ENCODE measurements at regions not wholly inside any gene's neighbourhood (a gene's known extent, or its start where the extent isn't known, plus 50 kb on each side); places are given as distances from the start of the nearest gene placed in this dataset.

DNA sequence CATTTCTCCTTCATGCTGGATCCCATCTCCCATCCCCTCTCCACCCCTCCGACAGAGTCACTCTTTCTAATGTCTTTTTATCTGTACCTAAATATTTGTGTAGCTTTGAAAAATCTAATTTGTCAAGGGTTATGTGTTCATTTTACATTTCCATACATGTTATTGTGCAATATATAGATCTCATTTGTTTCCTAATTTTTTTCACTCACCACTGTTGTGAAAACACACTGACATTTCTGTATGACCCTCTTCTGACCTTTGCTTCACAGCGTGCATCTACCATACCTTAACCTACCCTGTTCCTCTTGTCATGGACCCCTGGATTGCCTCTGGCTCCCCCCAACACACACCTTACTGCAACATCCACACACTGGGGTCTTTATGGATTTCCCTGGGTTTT, 942.9 kb downstream of the TBC1D22A start:
- TF ChIP-seq, protein P1, sequence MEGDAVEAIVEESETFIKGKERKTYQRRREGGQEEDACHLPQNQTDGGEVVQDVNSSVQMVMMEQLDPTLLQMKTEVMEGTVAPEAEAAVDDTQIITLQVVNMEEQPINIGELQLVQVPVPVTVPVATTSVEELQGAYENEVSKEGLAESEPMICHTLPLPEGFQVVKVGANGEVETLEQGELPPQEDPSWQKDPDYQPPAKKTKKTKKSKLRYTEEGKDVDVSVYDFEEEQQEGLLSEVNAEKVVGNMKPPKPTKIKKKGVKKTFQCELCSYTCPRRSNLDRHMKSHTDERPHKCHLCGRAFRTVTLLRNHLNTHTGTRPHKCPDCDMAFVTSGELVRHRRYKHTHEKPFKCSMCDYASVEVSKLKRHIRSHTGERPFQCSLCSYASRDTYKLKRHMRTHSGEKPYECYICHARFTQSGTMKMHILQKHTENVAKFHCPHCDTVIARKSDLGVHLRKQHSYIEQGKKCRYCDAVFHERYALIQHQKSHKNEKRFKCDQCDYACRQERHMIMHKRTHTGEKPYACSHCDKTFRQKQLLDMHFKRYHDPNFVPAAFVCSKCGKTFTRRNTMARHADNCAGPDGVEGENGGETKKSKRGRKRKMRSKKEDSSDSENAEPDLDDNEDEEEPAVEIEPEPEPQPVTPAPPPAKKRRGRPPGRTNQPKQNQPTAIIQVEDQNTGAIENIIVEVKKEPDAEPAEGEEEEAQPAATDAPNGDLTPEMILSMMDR (IDR thresholded peaks at IDR 0.05; ENCODE audit: insufficient read depth, low read length, poor library complexity, severe bottlenecking): no peak
- no peak for DNase-seq (ENCODE audit: extremely low read depth, insufficient read length)
- H3K4me3 ChIP-seq (replicated peaks; ENCODE audit: low read depth, low read length): no peak overlapping the region
- H3K36me3 ChIP-seq (ENCODE audit: control insufficient read depth, insufficient read depth, low read length): no peaks in the 10 kb centered on the region
- H3K27me3 ChIP-seq (replicated peaks; ENCODE audit: control insufficient read depth, insufficient read depth, low read length): no peaks in the 10 kb centered on the region

DNA sequence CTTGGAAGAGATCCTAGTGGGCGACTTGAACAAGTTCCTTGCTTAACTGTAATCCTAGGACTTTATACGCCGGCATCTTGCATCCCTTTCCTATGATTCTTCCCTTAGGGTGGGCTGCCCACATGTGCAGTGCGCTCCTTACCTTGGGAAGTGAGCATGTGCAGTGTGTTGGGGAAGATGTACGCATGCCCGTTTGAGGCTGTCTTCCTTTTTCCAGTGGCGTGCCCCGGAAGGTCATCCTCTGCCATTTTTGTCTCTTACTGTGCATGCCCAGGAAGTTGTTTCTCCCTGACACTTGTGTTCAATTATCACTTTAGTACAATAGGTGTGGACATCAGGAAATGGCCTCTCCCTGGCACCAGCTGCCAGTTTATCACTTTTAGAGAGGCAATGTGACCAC, 936.5 kb downstream of the TBC1D22A start:
- TF ChIP-seq, protein P1 (IDR thresholded peaks at IDR 0.05; ENCODE audit: insufficient read depth, low read length, poor library complexity, severe bottlenecking): no peak
- H3K4me3 ChIP-seq (replicated peaks; ENCODE audit: low read depth, low read length): no peak overlapping the region
- no peaks in the 10 kb centered on the region for H3K36me3 ChIP-seq (ENCODE audit: control insufficient read depth, insufficient read depth, low read length)
- H3K27me3 ChIP-seq (replicated peaks; ENCODE audit: control insufficient read depth, insufficient read depth, low read length): no peaks in the 10 kb centered on the region
- no peak for DNase-seq (ENCODE audit: extremely low read depth, insufficient read length)

DNA sequence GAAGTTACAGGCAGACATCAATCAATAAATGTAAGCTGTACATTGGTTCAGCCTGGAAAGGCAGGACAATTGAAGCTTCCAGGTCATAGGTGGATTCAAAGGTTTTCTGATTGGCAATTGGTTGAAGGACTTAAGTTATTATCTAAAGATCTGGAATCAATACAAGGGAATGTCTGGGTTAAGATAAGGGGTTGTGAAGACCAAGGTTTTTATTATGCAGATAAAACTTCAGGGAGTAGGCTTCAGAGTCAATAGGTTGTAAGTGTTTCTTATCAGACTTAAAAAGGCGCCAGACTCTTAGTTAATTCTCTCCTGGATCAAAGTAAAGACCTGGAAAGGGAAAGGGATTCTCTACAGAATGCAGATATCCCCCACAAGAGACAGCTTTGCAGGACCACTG, 935.4 kb downstream of the TBC1D22A start:
- H3K27me3 ChIP-seq (replicated peaks; ENCODE audit: control insufficient read depth, insufficient read depth, low read length): no peaks in the 10 kb centered on the region
- DNase-seq (ENCODE audit: extremely low read depth, insufficient read length): no peak
- no peak overlapping the region for H3K4me3 ChIP-seq (replicated peaks; ENCODE audit: low read depth, low read length)
- H3K36me3 ChIP-seq (ENCODE audit: control insufficient read depth, insufficient read depth, low read length): no peaks in the 10 kb centered on the region
- TF ChIP-seq, protein P1 (IDR thresholded peaks at IDR 0.05; ENCODE audit: insufficient read depth, low read length, poor library complexity, severe bottlenecking): no peak

DNA sequence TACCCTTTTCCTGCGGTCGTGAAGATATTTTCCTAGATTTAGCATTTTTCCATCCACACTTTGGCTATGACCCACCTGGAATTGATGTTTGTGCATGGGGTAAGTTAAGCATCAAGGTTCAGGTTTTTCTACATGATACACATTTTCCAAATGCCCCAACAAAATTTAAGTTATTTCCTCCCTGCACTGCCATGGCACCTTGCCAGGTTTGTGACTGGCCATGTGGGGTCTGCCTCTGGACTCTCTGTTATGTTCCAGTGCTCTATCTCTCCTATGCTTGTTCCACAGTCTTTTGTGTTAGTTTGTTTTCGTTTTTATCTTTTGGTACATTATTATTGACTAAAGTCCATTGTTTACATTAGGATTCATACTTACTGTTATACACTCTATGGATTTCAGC, 934.3 kb downstream of the TBC1D22A start:
- no peaks in the 10 kb centered on the region for H3K27me3 ChIP-seq (replicated peaks; ENCODE audit: control insufficient read depth, insufficient read depth, low read length)
- DNase-seq (ENCODE audit: extremely low read depth, insufficient read length): no peak

DNA sequence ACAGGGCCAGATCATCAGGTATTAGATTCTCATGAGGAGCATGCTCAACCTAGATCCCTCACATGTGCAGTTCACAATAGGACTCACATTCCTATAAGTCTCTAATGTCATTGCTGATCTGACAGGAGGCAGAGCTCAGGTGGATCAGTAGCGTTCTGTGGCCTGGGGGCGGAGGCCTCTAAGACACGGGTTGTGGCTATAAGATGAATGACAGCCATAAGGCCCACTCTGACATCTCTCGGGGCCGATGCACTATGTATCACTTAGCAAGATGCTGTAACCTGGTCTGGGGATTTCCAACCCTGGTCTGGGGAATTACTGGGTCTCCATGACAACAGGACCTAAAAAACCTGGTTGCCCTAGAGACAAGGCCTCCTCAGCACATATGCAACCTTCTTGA, 932.7 kb downstream of the TBC1D22A start:
- TF ChIP-seq, protein P1 (IDR thresholded peaks at IDR 0.05; ENCODE audit: insufficient read depth, low read length, poor library complexity, severe bottlenecking): no peak
- Histone ChIP-seq H3K36me3 (ENCODE audit: control insufficient read depth, insufficient read depth, low read length) (no peaks in the 10 kb centered on the region), H3K27me3 (replicated peaks; ENCODE audit: control insufficient read depth, insufficient read depth, low read length) (no peaks in the 10 kb centered on the region), H3K4me3 (replicated peaks; ENCODE audit: low read depth, low read length) (no peak overlapping the region)
- peak; percentile 42 for DNase-seq (ENCODE audit: extremely low read depth, insufficient read length)

More for the DNA sequence above, 934.3 kb downstream of the TBC1D22A start:
- no peaks in the 10 kb centered on the region for H3K36me3 ChIP-seq (ENCODE audit: control insufficient read depth, insufficient read depth, low read length)
- H3K4me3 ChIP-seq (replicated peaks; ENCODE audit: low read depth, low read length): no peak overlapping the region
- TF ChIP-seq, protein P1 (IDR thresholded peaks at IDR 0.05; ENCODE audit: insufficient read depth, low read length, poor library complexity, severe bottlenecking): no peak

DNA sequence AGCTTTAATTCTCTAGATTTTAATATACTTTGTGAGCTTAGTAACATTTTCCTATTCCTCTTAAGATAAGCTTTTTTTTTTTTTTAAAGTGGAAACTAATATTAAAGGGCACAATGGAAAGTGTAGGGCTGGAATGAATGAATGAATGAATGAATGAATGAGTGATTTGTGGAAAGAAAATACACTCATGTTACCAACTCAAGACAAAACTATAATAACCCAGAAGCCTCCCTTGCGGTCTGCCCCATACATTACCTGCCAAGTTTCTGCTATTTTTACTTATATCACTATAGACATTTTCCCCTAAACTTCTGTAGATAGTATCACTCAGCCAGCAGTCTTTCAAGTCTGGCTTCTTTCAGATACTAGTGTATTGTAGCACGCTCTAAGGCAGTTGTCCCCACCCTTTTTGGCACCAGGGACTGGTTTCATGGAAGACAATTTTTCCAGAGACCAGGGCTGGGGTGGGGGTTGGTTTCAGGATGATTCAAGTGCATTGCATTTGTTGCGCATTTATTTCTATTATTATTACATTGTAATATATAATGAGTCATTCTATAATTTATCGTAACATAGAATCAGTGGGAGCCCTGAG, 932.2 kb downstream of the TBC1D22A start:
- no peaks in the 10 kb centered on the region for H3K36me3 ChIP-seq (ENCODE audit: control insufficient read depth, insufficient read depth, low read length)
- no peak overlapping the region for H3K4me3 ChIP-seq (replicated peaks; ENCODE audit: low read depth, low read length)
- DNase-seq (ENCODE audit: extremely low read depth, insufficient read length): no peak
- H3K27me3 ChIP-seq (replicated peaks; ENCODE audit: control insufficient read depth, insufficient read depth, low read length): no peaks in the 10 kb centered on the region
- TF ChIP-seq, protein P1 (IDR thresholded peaks at IDR 0.05; ENCODE audit: insufficient read depth, low read length, poor library complexity, severe bottlenecking): no peak
